ENCODE measurements at regions not wholly inside any gene's neighbourhood (a gene's known extent, or its start where the extent isn't known, plus 50 kb on each side); places are given as distances from the start of the nearest gene placed in this dataset.

- no peak for DNase-seq (ENCODE audit: low spot score)
Measured at GRCh38 chr18:34978533-34978893, 62.7 kb upstream of the MAPRE2 start.

- peak; percentile 77 for DNase-seq (ENCODE audit: low spot score)
Measured at GRCh38 chr18:34978953-34979608, 62.1 kb upstream of the MAPRE2 start.

GRCh38 chr18:34981487-34981886 lies 59.7 kb upstream of the MAPRE2 start:
- no peak for DNase-seq (ENCODE audit: low spot score)

GRCh38 chr18:34985963-34986362 lies 55.2 kb upstream of the MAPRE2 start:
- no peak for DNase-seq (ENCODE audit: low spot score)

- no peak for DNase-seq (ENCODE audit: low spot score)
Measured at GRCh38 chr18:34990597-34990996, 50.6 kb upstream of the MAPRE2 start.

GRCh38 chr18:34991152-34991551 lies 50.1 kb upstream of the MAPRE2 start:
- DNase-seq (ENCODE audit: low spot score) = no peak

Data from ureter (tissue), 1 donor.